ENCODE measurements at regions not wholly inside any gene's neighbourhood (a gene's known extent, or its start where the extent isn't known, plus 50 kb on each side); places are given as distances from the start of the nearest gene placed in this dataset.

DNA sequence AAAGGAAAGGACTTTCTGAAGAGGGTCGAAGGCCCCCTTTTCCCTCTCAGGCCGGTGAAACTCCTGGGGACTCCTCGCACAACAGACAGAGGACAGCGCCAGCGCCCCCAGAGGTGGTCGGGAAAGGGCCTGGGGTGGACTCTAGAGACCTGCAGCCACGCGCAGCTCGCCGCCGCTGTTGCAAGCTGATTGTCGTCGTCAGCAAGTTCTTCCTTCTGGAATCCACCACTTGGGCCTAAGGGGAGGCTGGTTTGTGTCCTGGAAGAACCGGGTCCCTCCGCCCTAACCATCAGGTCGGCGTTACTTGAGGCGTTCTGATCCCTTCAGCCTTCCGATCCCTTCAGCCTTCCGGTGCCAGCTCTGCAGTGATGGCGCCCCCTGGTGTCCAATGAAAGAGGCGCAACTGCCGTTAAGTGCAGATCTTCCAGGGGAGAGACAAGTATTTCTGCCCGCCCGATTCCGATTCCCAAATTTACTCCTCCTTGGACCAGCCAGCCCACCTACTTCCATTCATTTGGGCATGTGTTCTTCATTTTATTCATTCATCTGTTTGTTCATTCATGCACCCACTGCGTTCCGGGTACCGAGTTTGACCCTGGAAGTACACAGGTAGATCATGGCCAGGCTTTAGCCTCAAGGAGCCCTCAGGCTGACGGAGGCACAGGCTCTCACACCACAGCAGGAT lies 77.2 kb upstream of the SLC6A11 start (continued):
- TF ChIP-seq ZBTB7B (CRISPR knock-in tag; IDR thresholded peaks at IDR 0.05): 0 out of 2 replicates have a peak, but pooled peaks have one; percentile 26
- TF ChIP-seq ZNF543 (CRISPR knock-in tag; IDR thresholded peaks at IDR 0.05): no peak
- TF ChIP-seq ZNF766 (CRISPR knock-in tag; IDR thresholded peaks at IDR 0.05; ENCODE audit: borderline replicate concordance): no peak
- no peak for TF ChIP-seq ZNF33B (CRISPR knock-in tag; IDR thresholded peaks at IDR 0.05)
- no peak for TF ChIP-seq REXO4 (CRISPR knock-in tag; IDR thresholded peaks at IDR 0.05; ENCODE audit: borderline replicate concordance)
- TF ChIP-seq PITX1 (CRISPR knock-in tag; IDR thresholded peaks at IDR 0.05): peak; percentile 14; the same call in 1 of the 2 replicates
- no peak for TF ChIP-seq ZNF234 (CRISPR knock-in tag; conservative IDR thresholded peaks at IDR 0.05)
- TF ChIP-seq PCBP2 (optimal IDR thresholded peaks at IDR 0.05; ENCODE audit: low read depth, low read length, poor library complexity, severe bottlenecking): no peak
- no peak for TF ChIP-seq NFKBIZ (CRISPR knock-in tag; IDR thresholded peaks at IDR 0.05)
- TF ChIP-seq IRF1 (CRISPR knock-in tag; IDR thresholded peaks at IDR 0.05; ENCODE audit: low read depth): no peak
- TF ChIP-seq GLI4 (CRISPR knock-in tag; IDR thresholded peaks at IDR 0.05; ENCODE audit: borderline replicate concordance): no peak
- TF ChIP-seq HMG20B (CRISPR knock-in tag; conservative IDR thresholded peaks at IDR 0.05): no peak
- no peak for TF ChIP-seq ZNF879 (CRISPR knock-in tag; IDR thresholded peaks at IDR 0.05)
- no peak for TF ChIP-seq FOSL1 (CRISPR knock-in tag; IDR thresholded peaks at IDR 0.05; ENCODE audit: borderline replicate concordance)
- TF ChIP-seq SSRP1 (CRISPR knock-in tag; IDR thresholded peaks at IDR 0.05): no peak
- no peak for TF ChIP-seq ZNF550 (CRISPR knock-in tag; IDR thresholded peaks at IDR 0.05; ENCODE audit: borderline replicate concordance)
- no peak for TF ChIP-seq ARNT (IDR thresholded peaks at IDR 0.05)
- peak; percentile 77 for TF ChIP-seq SMC3 (IDR thresholded peaks at IDR 0.05; ENCODE audit: low read length)
- TF ChIP-seq ZNF562 (CRISPR knock-in tag; IDR thresholded peaks at IDR 0.05; ENCODE audit: borderline replicate concordance): no peak
- TF ChIP-seq ZNF672 (CRISPR knock-in tag; IDR thresholded peaks at IDR 0.05): no peak
- no peak for TF ChIP-seq ZBTB21 (CRISPR knock-in tag; IDR thresholded peaks at IDR 0.05)
- TF ChIP-seq KMT2A (CRISPR knock-in tag; IDR thresholded peaks at IDR 0.05): no peak
- TF ChIP-seq SIN3A (IDR thresholded peaks at IDR 0.05; ENCODE audit: borderline replicate concordance, low read depth, low read length): no peak
- no peak for TF ChIP-seq CBX5 (CRISPR knock-in tag; IDR thresholded peaks at IDR 0.05; ENCODE audit: borderline replicate concordance)
- TF ChIP-seq MXD4 (CRISPR knock-in tag; IDR thresholded peaks at IDR 0.05): no peak
- TF ChIP-seq, protein P1, sequence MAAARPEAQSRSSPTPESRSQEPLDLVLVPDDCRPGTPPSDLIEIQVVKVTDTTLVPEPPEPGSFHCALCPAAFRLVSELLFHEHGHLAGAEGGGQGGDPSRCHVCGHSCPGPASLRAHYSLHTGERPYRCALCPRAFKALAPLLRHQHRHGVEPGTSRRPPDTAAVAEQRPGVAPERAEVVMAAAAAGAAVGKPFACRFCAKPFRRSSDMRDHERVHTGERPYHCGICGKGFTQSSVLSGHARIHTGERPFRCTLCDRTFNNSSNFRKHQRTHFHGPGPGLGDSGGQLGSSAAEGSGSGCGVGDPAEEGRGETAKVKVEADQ (CRISPR knock-in tag; IDR thresholded peaks at IDR 0.05; ENCODE audit: borderline replicate concordance): no peak
- no peak for TF ChIP-seq ZMYM2 (CRISPR knock-in tag; IDR thresholded peaks at IDR 0.05)
- TF ChIP-seq ATF7 (IDR thresholded peaks at IDR 0.05): no peak
- no peak for TF ChIP-seq ATF7 (CRISPR knock-in tag; IDR thresholded peaks at IDR 0.05)
- TF ChIP-seq ZNF350 (CRISPR knock-in tag; IDR thresholded peaks at IDR 0.05; ENCODE audit: borderline replicate concordance, low read depth): no peak
- TF ChIP-seq YEATS2 (CRISPR knock-in tag; IDR thresholded peaks at IDR 0.05; ENCODE audit: borderline replicate concordance): no peak
- no peak for TF ChIP-seq ZNF460 (CRISPR knock-in tag; IDR thresholded peaks at IDR 0.05; ENCODE audit: borderline replicate concordance)
- no peak for TF ChIP-seq SNAI1 (CRISPR knock-in tag; IDR thresholded peaks at IDR 0.05; ENCODE audit: borderline replicate concordance)
- TF ChIP-seq GTF3A (CRISPR knock-in tag; conservative IDR thresholded peaks at IDR 0.05): no peak

Measured in HepG2 (cell line).